ENCODE measurements at regions not wholly inside any gene's neighbourhood (a gene's known extent, or its start where the extent isn't known, plus 50 kb on each side); places are given as distances from the start of the nearest gene placed in this dataset.
A peak's percentile ranks its signal among the peaks of the same experiment; 100 is the strongest.

DNA sequence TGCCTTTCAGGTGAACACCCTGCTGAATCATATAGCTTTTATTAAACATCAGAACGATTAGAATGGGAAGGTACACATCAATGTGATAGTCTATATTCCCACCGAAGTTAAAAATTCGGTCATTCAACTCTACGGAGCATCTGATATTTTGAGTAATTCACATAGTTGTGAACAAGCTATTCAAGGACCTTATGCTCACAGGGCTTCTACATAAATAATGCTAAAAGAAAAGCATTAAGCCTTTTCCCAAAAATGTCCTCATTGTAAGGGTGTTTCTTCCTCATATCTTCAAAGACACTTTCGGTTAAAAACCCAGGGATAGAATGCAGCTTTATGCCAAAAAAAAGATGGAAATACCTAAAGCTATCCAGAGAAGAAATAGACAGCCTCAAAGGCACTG, 79.7 kb upstream of the EDNRA start:
- no peak overlapping the region for H3K4me3 ChIP-seq
- H3K27ac ChIP-seq = no peak overlapping the region
- WGBS, 2 donors = 70 to 81% methylated on average over 5 of the region's 5 CpGs
- no peak for ATAC-seq
- intact Hi-C loops (cut with DNase I) = no loop called here
- H3K36me3 ChIP-seq = no peaks in the 10 kb centered on the region
- TF ChIP-seq, protein P1, sequence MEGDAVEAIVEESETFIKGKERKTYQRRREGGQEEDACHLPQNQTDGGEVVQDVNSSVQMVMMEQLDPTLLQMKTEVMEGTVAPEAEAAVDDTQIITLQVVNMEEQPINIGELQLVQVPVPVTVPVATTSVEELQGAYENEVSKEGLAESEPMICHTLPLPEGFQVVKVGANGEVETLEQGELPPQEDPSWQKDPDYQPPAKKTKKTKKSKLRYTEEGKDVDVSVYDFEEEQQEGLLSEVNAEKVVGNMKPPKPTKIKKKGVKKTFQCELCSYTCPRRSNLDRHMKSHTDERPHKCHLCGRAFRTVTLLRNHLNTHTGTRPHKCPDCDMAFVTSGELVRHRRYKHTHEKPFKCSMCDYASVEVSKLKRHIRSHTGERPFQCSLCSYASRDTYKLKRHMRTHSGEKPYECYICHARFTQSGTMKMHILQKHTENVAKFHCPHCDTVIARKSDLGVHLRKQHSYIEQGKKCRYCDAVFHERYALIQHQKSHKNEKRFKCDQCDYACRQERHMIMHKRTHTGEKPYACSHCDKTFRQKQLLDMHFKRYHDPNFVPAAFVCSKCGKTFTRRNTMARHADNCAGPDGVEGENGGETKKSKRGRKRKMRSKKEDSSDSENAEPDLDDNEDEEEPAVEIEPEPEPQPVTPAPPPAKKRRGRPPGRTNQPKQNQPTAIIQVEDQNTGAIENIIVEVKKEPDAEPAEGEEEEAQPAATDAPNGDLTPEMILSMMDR (IDR thresholded peaks at IDR 0.05) = no peak
- H3K27me3 ChIP-seq = no peaks in the 10 kb centered on the region
- no peak for DNase-seq
- H3K9me3 ChIP-seq = peaks cover 0 to 19% (median 9%) of the 10 kb centered on the region in 11 donors
- no peaks in the 10 kb centered on the region for H3K4me1 ChIP-seq

DNA sequence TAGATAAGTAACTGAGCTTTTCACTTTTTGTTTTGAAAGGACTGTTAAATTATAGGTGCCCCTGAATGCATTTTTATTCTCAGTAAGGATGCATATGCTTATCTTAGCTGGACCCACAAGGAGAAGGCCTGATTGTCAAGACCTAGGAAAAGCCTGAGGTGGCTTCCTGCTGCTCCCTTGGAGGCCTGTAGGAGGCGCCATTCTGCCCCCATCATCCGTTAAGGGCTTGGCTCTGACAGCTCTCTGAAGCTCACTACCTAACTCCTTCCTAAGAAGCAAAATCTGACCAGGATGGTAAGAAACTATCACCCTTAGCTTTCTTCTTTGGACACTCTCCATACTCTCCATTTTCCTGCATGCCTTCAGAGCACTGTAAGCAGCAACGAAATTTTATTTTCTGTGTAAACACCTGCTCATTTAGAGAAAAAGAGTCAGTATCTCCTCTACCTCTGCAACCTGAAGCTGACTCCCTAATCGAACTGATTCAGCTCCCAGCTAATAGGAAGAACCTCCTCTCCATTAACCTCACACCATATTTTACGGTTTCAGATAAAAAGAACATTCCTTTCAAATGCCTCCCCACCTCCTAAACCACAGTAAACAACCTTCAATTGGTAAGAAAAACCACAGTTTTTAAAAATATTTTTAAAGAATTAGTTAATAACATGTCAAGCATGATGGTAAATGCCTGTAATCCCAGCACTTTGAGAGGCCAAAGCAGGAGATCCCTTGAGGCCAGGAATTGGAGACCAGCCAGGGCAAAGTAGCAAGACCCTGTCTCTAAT, 73.4 kb upstream of the EDNRA start:
- ATAC-seq (no peak), DNase-seq (peak; percentile 14 to 24)
- Histone ChIP-seq H3K27ac (peak overlapping the region in 3 of 10 donors; percentile 19 to 41 (median 29)), H3K27me3 (no peaks in the 10 kb centered on the region), H3K4me3 (no peak overlapping the region), H3K9me3 (peaks cover 0 to 23% (median 9%) of the 10 kb centered on the region in 11 donors), H3K36me3 (no peaks in the 10 kb centered on the region), H3K4me1 (peaks cover 0 to 12% (median 0%) of the 10 kb centered on the region in 9 donors)
- intact Hi-C loops (cut with DNase I) = no loop called here
- 34 to 46% methylated on average over 5 of the region's 5 CpGs for WGBS, 2 donors
- TF ChIP-seq, protein P1 (IDR thresholded peaks at IDR 0.05) = peak in 5 of 9 donors; percentile 11 to 25 (median 19)

DNA sequence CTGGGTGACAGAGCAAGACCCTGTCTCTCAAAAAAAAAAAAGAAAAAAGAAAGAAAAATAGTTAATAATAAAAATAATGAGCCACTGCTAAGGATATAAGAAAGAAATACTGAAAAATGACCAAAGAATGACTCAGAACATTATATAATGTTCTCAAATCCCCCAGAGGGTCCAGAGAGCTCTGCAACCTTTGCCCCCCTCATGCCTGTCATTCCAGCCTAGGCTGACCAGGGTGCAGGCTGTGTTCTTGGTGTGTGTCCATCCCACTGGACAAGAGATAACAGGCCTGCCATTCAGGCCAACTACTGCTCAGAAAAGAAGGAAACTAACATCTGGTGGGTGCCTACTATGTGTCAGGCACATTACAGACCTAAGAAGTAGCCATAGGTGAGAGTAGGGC, 72.7 kb upstream of the EDNRA start:
- intact Hi-C loops (cut with DNase I) = no loop called here
- ATAC-seq = peak in 6 of 8 donors; percentile 46 to 86 (median 59)
- peaks cover 0 to 24% (median 9%) of the 10 kb centered on the region in 11 donors for H3K9me3 ChIP-seq
- TF ChIP-seq, protein P1 (IDR thresholded peaks at IDR 0.05) = no peak
- no peaks in the 10 kb centered on the region for H3K27me3 ChIP-seq
- no peak overlapping the region for H3K4me3 ChIP-seq
- peak overlapping the region in 2 of 10 donors; percentile 5 to 19 for H3K27ac ChIP-seq
- peak in 1 of 2 donors; percentile 10 for DNase-seq
- H3K36me3 ChIP-seq = no peaks in the 10 kb centered on the region
- H3K4me1 ChIP-seq = peaks cover 0 to 12% (median 0%) of the 10 kb centered on the region in 9 donors

DNA sequence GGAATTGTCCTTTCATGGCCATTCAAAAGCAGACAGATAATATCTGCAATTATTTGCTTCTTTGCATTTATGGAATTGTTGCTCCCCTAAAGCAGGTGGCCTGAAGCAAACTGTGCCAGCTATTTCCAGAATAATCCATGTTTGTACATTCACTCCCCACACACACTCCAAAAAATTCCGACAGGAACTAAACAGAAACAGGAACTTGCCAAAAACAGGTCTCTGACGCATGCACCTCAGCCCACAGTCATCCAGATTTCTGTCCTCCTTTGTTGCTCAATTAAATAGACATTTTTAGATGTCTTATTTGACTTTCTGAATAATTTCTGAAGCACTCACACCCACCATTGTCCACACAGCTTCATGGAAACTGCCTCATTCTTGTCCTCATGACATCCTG, 71.5 kb upstream of the EDNRA start:
- TF ChIP-seq, protein P1 (IDR thresholded peaks at IDR 0.05) = no peak
- H3K4me3 ChIP-seq = no peak overlapping the region
- no peak overlapping the region for H3K27ac ChIP-seq
- intact Hi-C loops (cut with DNase I) = no loop called here
- ATAC-seq = peak in 2 of 8 donors; percentile 39 to 59
- H3K27me3 ChIP-seq = no peaks in the 10 kb centered on the region
- 77 to 79% methylated on average over 2 of the region's 2 CpGs for WGBS, 2 donors
- DNase-seq = no peak
- no peaks in the 10 kb centered on the region for H3K36me3 ChIP-seq
- peaks cover 0 to 13% (median 5%) of the 10 kb centered on the region in 11 donors for H3K9me3 ChIP-seq
- H3K4me1 ChIP-seq = peaks cover 0 to 12% (median 0%) of the 10 kb centered on the region in 9 donors

Measured in heart right ventricle (tissue), 16 donors.